Nephron (organoid): ENCODE measurements at regions not wholly inside any gene's neighbourhood (a gene's known extent, or its start where the extent isn't known, plus 50 kb on each side); places are given as distances from the start of the nearest gene placed in this dataset.

ENCODE experiments used
- H3K27ac Mint-ChIP-seq, 3 experiments: 2 replicates each; pipeline ENCODE4 v1.8.0; 2020; ENCODE audit warnings: mixed read lengths in 3 of 3, mild to moderate bottlenecking in 2 of 3, moderate library complexity in 1 of 3
- H3K27me3 Mint-ChIP-seq: 2 replicates; pipeline ENCODE4 v1.8.0; 2021; ENCODE audit warnings: low read depth, mild to moderate bottlenecking, moderate library complexity, mixed read lengths
- H3K36me3 Mint-ChIP-seq: 2 replicates; pipeline ENCODE4 v1.8.0; 2020; ENCODE audit warnings: low read depth, mixed read lengths
- H3K4me1 Mint-ChIP-seq: 2 replicates; pipeline ENCODE4 v1.8.0; 2020; ENCODE audit warnings: mixed read lengths
- H3K4me3 Mint-ChIP-seq, 3 experiments: 2 replicates each; pipeline ENCODE4 v1.8.0; 2020; ENCODE audit warnings: mild to moderate bottlenecking in 3 of 3, mixed read lengths in 3 of 3, moderate library complexity in 2 of 3
- H3K9me3 Mint-ChIP-seq: 2 replicates; pipeline ENCODE4 v1.8.0; 2020; ENCODE audit warnings: mixed read lengths
- TF ChIP-seq, protein P1 (sequence below), 3 experiments: fragments of 200-600 bp; sonication (generic); IDR thresholded peaks; one replicate each; pipeline ENCODE4 v1.5.0; 2021; ENCODE audit warnings: antibody characterized with exemption in 3 of 3; ENCODE audit not compliant: unreplicated experiment in 3 of 3

DNA sequence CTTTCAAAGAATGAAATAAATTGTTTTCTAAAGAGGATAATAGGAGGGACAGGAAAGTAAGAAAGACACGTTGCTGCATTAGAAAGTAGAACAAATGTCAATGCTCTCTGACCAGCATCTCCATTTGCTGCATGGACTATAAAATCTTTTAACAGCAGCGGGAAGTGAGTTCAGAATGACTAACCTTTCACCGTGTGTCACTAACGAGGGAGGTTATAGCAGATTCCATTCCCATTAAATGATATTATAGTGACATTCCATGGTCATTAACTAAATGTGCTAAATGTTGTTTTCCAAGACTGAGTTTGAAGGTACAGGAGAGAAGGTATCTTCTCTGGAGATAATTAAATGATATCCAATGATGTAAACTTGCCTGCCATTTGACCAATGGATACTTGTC, 127.1 kb upstream of the HS3ST3A1 start:
- Mint-ChIP-seq H3K4me3 (no peak overlapping the region), H3K27me3 (peaks cover 3% of the 10 kb centered on the region), H3K27ac (no peak overlapping the region), H3K4me1 (no peaks in the 10 kb centered on the region), H3K36me3 (no peaks in the 10 kb centered on the region), H3K9me3 (peaks cover 19% of the 10 kb centered on the region)
- TF ChIP-seq, protein P1, sequence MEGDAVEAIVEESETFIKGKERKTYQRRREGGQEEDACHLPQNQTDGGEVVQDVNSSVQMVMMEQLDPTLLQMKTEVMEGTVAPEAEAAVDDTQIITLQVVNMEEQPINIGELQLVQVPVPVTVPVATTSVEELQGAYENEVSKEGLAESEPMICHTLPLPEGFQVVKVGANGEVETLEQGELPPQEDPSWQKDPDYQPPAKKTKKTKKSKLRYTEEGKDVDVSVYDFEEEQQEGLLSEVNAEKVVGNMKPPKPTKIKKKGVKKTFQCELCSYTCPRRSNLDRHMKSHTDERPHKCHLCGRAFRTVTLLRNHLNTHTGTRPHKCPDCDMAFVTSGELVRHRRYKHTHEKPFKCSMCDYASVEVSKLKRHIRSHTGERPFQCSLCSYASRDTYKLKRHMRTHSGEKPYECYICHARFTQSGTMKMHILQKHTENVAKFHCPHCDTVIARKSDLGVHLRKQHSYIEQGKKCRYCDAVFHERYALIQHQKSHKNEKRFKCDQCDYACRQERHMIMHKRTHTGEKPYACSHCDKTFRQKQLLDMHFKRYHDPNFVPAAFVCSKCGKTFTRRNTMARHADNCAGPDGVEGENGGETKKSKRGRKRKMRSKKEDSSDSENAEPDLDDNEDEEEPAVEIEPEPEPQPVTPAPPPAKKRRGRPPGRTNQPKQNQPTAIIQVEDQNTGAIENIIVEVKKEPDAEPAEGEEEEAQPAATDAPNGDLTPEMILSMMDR (IDR thresholded peaks at IDR 0.05; ENCODE audit: unreplicated experiment in 3 of 3): no peak

DNA sequence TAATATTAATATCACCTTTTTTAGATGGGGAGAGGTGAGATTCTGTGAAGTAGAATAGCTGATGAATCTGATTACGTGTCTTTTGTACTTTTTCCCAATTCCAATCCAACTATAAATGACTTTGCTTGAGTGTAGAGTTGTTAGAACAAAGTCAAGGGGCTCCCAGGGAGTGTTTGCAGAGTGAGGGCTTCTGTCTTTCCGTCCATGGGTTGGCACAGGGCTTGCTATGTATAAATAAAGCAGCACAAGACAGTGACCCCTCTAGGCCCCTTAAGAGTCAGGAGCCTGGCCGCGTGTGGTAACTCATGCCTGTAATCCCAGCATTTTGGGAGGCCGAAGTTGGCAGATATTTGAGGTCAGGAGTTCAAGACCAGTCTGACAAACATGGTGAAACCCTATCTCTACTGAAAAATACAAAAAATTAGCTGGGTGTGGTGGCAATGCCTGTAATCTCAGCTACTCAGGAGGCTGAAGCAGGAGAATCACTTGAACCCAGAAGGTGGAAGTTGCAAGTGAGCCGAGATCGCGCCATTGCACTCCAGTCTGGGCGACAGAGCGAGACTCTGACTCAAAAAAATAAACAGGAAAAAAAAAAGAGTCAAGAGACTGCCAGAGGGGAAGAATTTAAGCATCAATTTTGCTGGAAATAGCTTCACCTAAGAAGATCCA, 127.9 kb upstream of the HS3ST3A1 start:
- TF ChIP-seq, protein P1 (IDR thresholded peaks at IDR 0.05; ENCODE audit: unreplicated experiment in 3 of 3): no peak
- Mint-ChIP-seq H3K4me3 (no peak overlapping the region), H3K27me3 (peaks cover 3% of the 10 kb centered on the region), H3K4me1 (no peaks in the 10 kb centered on the region), H3K36me3 (no peaks in the 10 kb centered on the region), H3K9me3 (peaks cover 23% of the 10 kb centered on the region), H3K27ac (no peak overlapping the region)

DNA sequence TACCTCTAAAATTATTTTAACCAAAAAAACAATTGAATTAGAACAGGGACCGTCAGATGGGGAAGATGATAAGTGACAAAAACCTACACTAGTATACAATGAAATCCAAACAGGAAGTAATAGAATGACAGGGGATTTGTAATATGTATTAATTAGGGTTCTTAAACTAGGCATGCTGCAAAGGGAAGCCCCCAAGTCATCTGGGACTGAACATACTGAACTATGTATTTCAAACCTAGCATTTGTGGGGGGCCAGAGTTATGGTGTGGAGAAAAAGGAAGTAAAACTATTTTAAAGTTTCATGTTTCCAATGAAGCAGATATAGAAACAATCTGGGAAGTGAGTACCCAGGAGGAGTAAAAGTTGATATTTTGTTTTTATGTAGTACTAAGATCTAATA, 133.2 kb upstream of the HS3ST3A1 start:
- no peak overlapping the region for H3K4me3 Mint-ChIP-seq
- peaks cover 24% of the 10 kb centered on the region for H3K9me3 Mint-ChIP-seq
- TF ChIP-seq, protein P1 (IDR thresholded peaks at IDR 0.05; ENCODE audit: unreplicated experiment in 3 of 3): no peak
- H3K4me1 Mint-ChIP-seq: no peaks in the 10 kb centered on the region
- no peaks in the 10 kb centered on the region for H3K36me3 Mint-ChIP-seq
- H3K27me3 Mint-ChIP-seq: peaks cover 3% of the 10 kb centered on the region
- H3K27ac Mint-ChIP-seq: no peak overlapping the region

GRCh38 chr17:13735444-13735843, 133.7 kb upstream of the HS3ST3A1 start:
- TF ChIP-seq, protein P1 (IDR thresholded peaks at IDR 0.05; ENCODE audit: unreplicated experiment in 3 of 3): no peak
- Mint-ChIP-seq H3K27me3 (peaks cover 3% of the 10 kb centered on the region), H3K9me3 (peaks cover 22% of the 10 kb centered on the region), H3K27ac (no peak overlapping the region), H3K36me3 (no peaks in the 10 kb centered on the region), H3K4me1 (no peaks in the 10 kb centered on the region), H3K4me3 (no peak overlapping the region)

GRCh38 chr17:13735861-13736260, 134.1 kb upstream of the HS3ST3A1 start:
- H3K4me1 Mint-ChIP-seq: no peaks in the 10 kb centered on the region
- no peaks in the 10 kb centered on the region for H3K36me3 Mint-ChIP-seq
- TF ChIP-seq, protein P1 (IDR thresholded peaks at IDR 0.05; ENCODE audit: unreplicated experiment in 3 of 3): no peak
- peaks cover 3% of the 10 kb centered on the region for H3K27me3 Mint-ChIP-seq
- peaks cover 22% of the 10 kb centered on the region for H3K9me3 Mint-ChIP-seq
- H3K4me3 Mint-ChIP-seq: no peak overlapping the region
- no peak overlapping the region for H3K27ac Mint-ChIP-seq

DNA sequence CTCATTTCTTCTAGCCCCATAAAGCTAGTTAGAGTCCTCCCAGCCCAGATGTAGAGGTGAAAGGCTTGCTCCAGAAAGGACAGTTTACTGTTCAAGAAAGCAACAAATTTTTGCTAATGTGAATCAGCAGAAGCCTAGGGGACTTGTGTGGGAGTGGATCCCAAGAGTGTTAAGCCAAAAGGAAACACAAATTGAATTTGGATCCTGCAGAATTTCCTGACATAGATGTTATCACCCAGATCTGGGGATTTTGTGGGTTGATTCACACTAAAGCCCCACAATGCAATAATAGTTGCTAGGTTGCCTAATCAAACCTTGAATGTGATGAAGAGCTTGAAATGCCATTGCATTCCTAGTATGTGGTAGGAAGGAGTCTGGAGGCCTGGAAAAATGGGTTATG, 135.2 kb upstream of the HS3ST3A1 start:
- Mint-ChIP-seq H3K4me3 (no peak overlapping the region), H3K27me3 (peaks cover 3% of the 10 kb centered on the region), H3K36me3 (no peaks in the 10 kb centered on the region), H3K27ac (no peak overlapping the region), H3K9me3 (peaks cover 15% of the 10 kb centered on the region), H3K4me1 (no peaks in the 10 kb centered on the region)
- TF ChIP-seq, protein P1 (IDR thresholded peaks at IDR 0.05; ENCODE audit: unreplicated experiment in 3 of 3): no peak
